HEK293 (cell line): ENCODE measurements at regions not wholly inside any gene's neighbourhood (a gene's known extent, or its start where the extent isn't known, plus 50 kb on each side); places are given as distances from the start of the nearest gene placed in this dataset.
A peak's percentile ranks its signal among the peaks of the same experiment; 100 is the strongest.

Source experiments
- CTCF ChIA-PET: fragments of 350-600 bp; formaldehyde crosslinking; extraction: SDS; loops from one replicate; lab custom pipeline; 2021; ENCODE audit warnings: antibody characterized with exemption; lab: Yijun Ruan, JAX
- POLR2A ChIA-PET: fragments of 300-600 bp; formaldehyde crosslinking; extraction: SDS; loops from one replicate; lab custom pipeline; 2020; ENCODE audit warnings: antibody characterized with exemption, inconsistent platforms; lab: Yijun Ruan, JAX
- H3K27ac ChIP-seq: fragments of 200-500 bp; sonication (Bioruptor generic); 2 replicates; pipeline ENCODE4 v1.5.1; 2014; ENCODE audit warnings: low read depth, low read length, control low read depth, inconsistent platforms; ENCODE audit errors: extremely low read depth
- H3K36me3 ChIP-seq, 2 experiments: fragments of 200-500 bp in 1 of 2; sonication (Bioruptor generic) in 1 of 2; 1 replicate in 1 of 2; 2 replicates in 1 of 2; pipeline ENCODE4 v1.5.1; 2014 to 2017; ENCODE audit warnings: inconsistent platforms in 2 of 2, low read length in 2 of 2; ENCODE audit not compliant: control insufficient read depth in 2 of 2, insufficient read depth in 1 of 2
- H3K4me1 ChIP-seq: fragments of 200-500 bp; sonication (Bioruptor generic); 2 replicates; pipeline ENCODE4 v1.5.1; 2014; ENCODE audit warnings: mild to moderate bottlenecking, low read length, inconsistent platforms; ENCODE audit not compliant: control insufficient read depth, insufficient read depth
- H3K4me3 ChIP-seq: 2 replicates; pipeline ENCODE4 v1.5.1; 2011; ENCODE audit warnings: low read depth, mild to moderate bottlenecking, control low read depth, low read length, moderate library complexity
- H3K9me3 ChIP-seq: fragments of 200-500 bp; sonication (Bioruptor generic); 2 replicates; pipeline ENCODE4 v1.5.1; 2014; ENCODE audit warnings: low read depth, low read length, inconsistent platforms; ENCODE audit not compliant: control insufficient read depth, insufficient read depth
- ATF2 ChIP-seq: fragments of 450-650 bp; formaldehyde crosslinking; IDR thresholded peaks from 2 replicates; pipeline ENCODE4 v1.5.1; 2016; ENCODE audit warnings: missing biosample characterization, missing genetic modification characterization, low read depth
- BCL11A ChIP-seq: fragments of 450-650 bp; formaldehyde crosslinking; IDR thresholded peaks from 2 replicates; pipeline ENCODE4 v1.5.1; 2016; ENCODE audit warnings: low read depth, missing biosample characterization, missing genetic modification characterization
- EGR2 ChIP-seq: fragments of 450-650 bp; formaldehyde crosslinking; IDR thresholded peaks from 2 replicates; pipeline ENCODE4 v1.5.1; 2016; ENCODE audit warnings: low read depth, missing biosample characterization, missing genetic modification characterization
- HOXA7 ChIP-seq: sonication (generic); formaldehyde crosslinking; IDR thresholded peaks from 2 replicates; pipeline ENCODE4 v1.8.1; 2022; ENCODE audit warnings: missing genetic modification reagents, borderline replicate concordance
- PRDM1 ChIP-seq: fragments of 450-650 bp; formaldehyde crosslinking; IDR thresholded peaks from 2 replicates; pipeline ENCODE4; 2016; ENCODE audit warnings: missing biosample characterization, missing genetic modification characterization
- PRDM6 ChIP-seq: fragments of 450-650 bp; formaldehyde crosslinking; IDR thresholded peaks from 2 replicates; pipeline ENCODE4 v1.5.1; 2017; ENCODE audit warnings: missing biosample characterization, missing genetic modification characterization
- TRIM28 ChIP-seq: IDR thresholded peaks from 2 replicates; pipeline ENCODE4 v1.6.1; 2011; ENCODE audit warnings: low read length, control low read depth, borderline replicate concordance
- ZBTB10 ChIP-seq: fragments of 450-650 bp; formaldehyde crosslinking; IDR thresholded peaks from 2 replicates; pipeline ENCODE4 v1.5.1; 2016; ENCODE audit warnings: missing biosample characterization, missing genetic modification characterization
- ZNF148 ChIP-seq: fragments of 450-650 bp; formaldehyde crosslinking; IDR thresholded peaks from 2 replicates; pipeline ENCODE4 v1.5.0; 2017; ENCODE audit warnings: missing biosample characterization, missing genetic modification characterization, borderline replicate concordance
- ZNF2 ChIP-seq: fragments of 450-650 bp; formaldehyde crosslinking; IDR thresholded peaks from 2 replicates; pipeline ENCODE4 v1.5.1; 2016; ENCODE audit warnings: missing biosample characterization, missing genetic modification characterization
- ZNF23 ChIP-seq: fragments of 450-650 bp; formaldehyde crosslinking; IDR thresholded peaks from 2 replicates; pipeline ENCODE4 v1.5.1; 2016; ENCODE audit warnings: missing biosample characterization, missing genetic modification characterization, borderline replicate concordance
- ZNF324 ChIP-seq: fragments of 450-650 bp; formaldehyde crosslinking; IDR thresholded peaks from 2 replicates; pipeline ENCODE4 v1.5.1; 2016; ENCODE audit warnings: missing biosample characterization, missing genetic modification characterization
- ZNF366 ChIP-seq: fragments of 450-650 bp; formaldehyde crosslinking; conservative IDR thresholded peaks from 2 replicates; pipeline ENCODE4 v1.5.1; 2016; ENCODE audit warnings: missing biosample characterization, missing genetic modification characterization
- ZNF37A ChIP-seq: fragments of 450-650 bp; IDR thresholded peaks from 2 replicates; pipeline ENCODE4 v1.5.1; 2018; ENCODE audit warnings: missing biosample characterization, missing genetic modification characterization
- ZNF391 ChIP-seq: fragments of 450-650 bp; formaldehyde crosslinking; IDR thresholded peaks from 2 replicates; pipeline ENCODE4 v1.5.1; 2016; ENCODE audit warnings: low read depth, missing biosample characterization, missing genetic modification characterization, borderline replicate concordance
- ZNF501 ChIP-seq: fragments of 450-650 bp; formaldehyde crosslinking; IDR thresholded peaks from 2 replicates; pipeline ENCODE4 v1.5.1; 2016; ENCODE audit warnings: missing biosample characterization, missing genetic modification characterization
- ZNF518A ChIP-seq: fragments of 450-650 bp; formaldehyde crosslinking; conservative IDR thresholded peaks from 2 replicates; pipeline ENCODE4 v1.5.1; 2016; ENCODE audit warnings: low read depth, missing biosample characterization, missing genetic modification characterization
- ZNF521 ChIP-seq: fragments of 450-650 bp; formaldehyde crosslinking; IDR thresholded peaks from 2 replicates; pipeline ENCODE4 v1.5.1; 2017; ENCODE audit warnings: missing biosample characterization, mild to moderate bottlenecking, missing genetic modification characterization
- ZNF626 ChIP-seq: fragments of 450-650 bp; sonication (Bioruptor Pico); formaldehyde crosslinking; IDR thresholded peaks from 2 replicates; pipeline ENCODE4 v1.5.1; 2018; ENCODE audit warnings: missing biosample characterization, missing genetic modification characterization, inconsistent platforms
- ZNF645 ChIP-seq: fragments of 450-650 bp; formaldehyde crosslinking; IDR thresholded peaks from 2 replicates; pipeline ENCODE4; 2016; ENCODE audit warnings: missing biosample characterization, missing genetic modification characterization
- ZNF692 ChIP-seq: fragments of 450-650 bp; formaldehyde crosslinking; IDR thresholded peaks from 2 replicates; pipeline ENCODE4 v1.5.1; 2016; ENCODE audit warnings: missing biosample characterization, missing genetic modification characterization
- ZSCAN30 ChIP-seq: fragments of 450-650 bp; IDR thresholded peaks from 2 replicates; pipeline ENCODE4 v1.5.1; 2018; ENCODE audit warnings: missing biosample characterization, mild to moderate bottlenecking, missing genetic modification characterization, moderate library complexity

- POLR2A ChIA-PET = no interaction called here
- TF ChIP-seq ZNF521 (no peak), HOXA7 (no peak), ZNF2 (tag by site-specific recombination) (no peak), TRIM28 (no peak), ATF2 (tag by site-specific recombination) (no peak), ZNF391 (tag by site-specific recombination) (no peak), ZNF23 (tag by site-specific recombination) (no peak), ZNF518A (tag by site-specific recombination) (no peak), ZNF324 (tag by site-specific recombination) (no peak), ZNF692 (tag by site-specific recombination) (no peak), ZNF148 (0 out of 2 replicates have a peak, but pooled peaks have one; percentile 19), ZNF626 (tag by site-specific recombination) (no peak), PRDM1 (peak; percentile 97), PRDM6 (tag by site-specific recombination) (no peak), ZSCAN30 (tag by site-specific recombination) (no peak), ZNF37A (tag by site-specific recombination) (no peak), ZNF645 (tag by site-specific recombination) (no peak), BCL11A (no peak), ZBTB10 (no peak), EGR2 (tag by site-specific recombination) (no peak), ZNF366 (tag by site-specific recombination) (0 out of 2 replicates have a peak, but pooled peaks have one; percentile 20), ZNF501 (tag by site-specific recombination) (no peak)
Observed at GRCh38 chr12:13380297-13380696, 183.8 kb downstream of the EMP1 start.

More at GRCh38 chr12:13380297-13380696, 183.8 kb downstream of the EMP1 start:
- Histone ChIP-seq H3K27ac (no peak overlapping the region), H3K36me3 (no peaks in the 10 kb centered on the region), H3K4me1 (no peaks in the 10 kb centered on the region), H3K9me3 (no peaks in the 10 kb centered on the region), H3K4me3 (no peak overlapping the region)
- CTCF ChIA-PET = interaction anchor here (0.6 kb wide), 1 partner anchor 590 kb away, joined by 4 read pairs; no protein-coding TSS in a partner anchor
